ENCODE measurements at regions not wholly inside any gene's neighbourhood (a gene's known extent, or its start where the extent isn't known, plus 50 kb on each side); places are given as distances from the start of the nearest gene placed in this dataset.

GRCh38 chr2:167345559-167345958 lies 457.3 kb downstream of the XIRP2 start:
- TF ChIP-seq ARNT (IDR thresholded peaks at IDR 0.05), result no peak
- no peak for TF ChIP-seq NFRKB (IDR thresholded peaks at IDR 0.05)
- TF ChIP-seq FOXK2 (IDR thresholded peaks at IDR 0.05), result no peak
- TF ChIP-seq SUZ12 (IDR thresholded peaks at IDR 0.05), result no peak
- TF ChIP-seq TARDBP (IDR thresholded peaks at IDR 0.05), result no peak
